DND-41 (cell line): ENCODE measurements at regions not wholly inside any gene's neighbourhood (a gene's known extent, or its start where the extent isn't known, plus 50 kb on each side); places are given as distances from the start of the nearest gene placed in this dataset.

ENCODE experiments used
- CTCF ChIP-seq: IDR thresholded peaks from 2 replicates; pipeline ENCODE4 v1.5.1; 2012; ENCODE audit warnings: borderline replicate concordance, low read length, moderate library complexity, mild to moderate bottlenecking; ENCODE audit not compliant: poor library complexity, severe bottlenecking; ENCODE audit errors: extremely low read depth
- EZH2 ChIP-seq: IDR thresholded peaks from 3 replicates; pipeline ENCODE4 v1.6.1; 2012; ENCODE audit warnings: borderline replicate concordance, low read depth, mild to moderate bottlenecking, moderate library complexity, low read length, inconsistent platforms; ENCODE audit not compliant: severe bottlenecking

DNA sequence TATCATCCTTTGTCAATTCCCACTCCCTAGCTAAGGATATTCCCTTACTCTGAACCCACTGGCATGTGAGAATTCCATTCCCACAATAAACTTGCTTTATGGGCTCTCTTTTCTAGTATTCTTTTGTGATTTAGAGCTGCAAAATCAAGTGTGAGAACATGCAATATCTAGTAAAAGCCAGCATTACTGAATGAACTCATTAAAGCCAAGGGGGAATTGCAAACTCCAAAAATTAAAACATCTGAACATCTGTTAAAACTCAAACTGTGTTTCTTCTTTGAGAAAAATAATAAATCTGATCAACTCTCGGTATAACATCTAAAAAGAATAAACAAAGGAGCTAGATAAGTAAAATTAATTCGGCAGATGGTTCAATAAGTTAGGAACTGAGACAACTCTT lies 53.1 kb upstream of the MPDZ start:
- TF ChIP-seq CTCF (no peak), EZH2 (no peak)
